ENCODE measurements at regions not wholly inside any gene's neighbourhood (a gene's known extent, or its start where the extent isn't known, plus 50 kb on each side); places are given as distances from the start of the nearest gene placed in this dataset.

- TF ChIP-seq EZH2phosphoT487 (IDR thresholded peaks at IDR 0.05; ENCODE audit: borderline replicate concordance, low read depth): no peak
- no peak for TF ChIP-seq FOXJ3 (CRISPR knock-in tag; IDR thresholded peaks at IDR 0.05)
Measured at GRCh38 chr3:147197739-147198138, 208.6 kb downstream of the ZIC4 start (continued).

GRCh38 chr3:147195887-147196286 lies 210.5 kb downstream of the ZIC4 start:
- ChIA-PET CTCF (no interaction called here), POLR2A (no interaction called here)
- no peak for DNase-seq
- no peaks in the 10 kb centered on the region for H3K79me2 ChIP-seq (ENCODE audit: insufficient read depth)
- no peaks in the 10 kb centered on the region for H3K27me3 ChIP-seq (ENCODE audit: insufficient read depth)
- TF ChIP-seq ZBTB33 (IDR thresholded peaks at IDR 0.05; ENCODE audit: borderline replicate concordance, low read depth): no peak
- no peak for TF ChIP-seq MEF2A (IDR thresholded peaks at IDR 0.05; ENCODE audit: borderline replicate concordance, low read depth)
- TF ChIP-seq RCOR1 (IDR thresholded peaks at IDR 0.05; ENCODE audit: low read length): no peak
- no peak for TF ChIP-seq RFX5 (IDR thresholded peaks at IDR 0.05; ENCODE audit: low read length)
- no peak for TF ChIP-seq FOXJ3 (CRISPR knock-in tag; IDR thresholded peaks at IDR 0.05)
- TF ChIP-seq TEAD4 (IDR thresholded peaks at IDR 0.05; ENCODE audit: borderline replicate concordance, insufficient read depth): no peak
- TF ChIP-seq EZH2phosphoT487 (IDR thresholded peaks at IDR 0.05; ENCODE audit: borderline replicate concordance, low read depth): no peak
- TF ChIP-seq NFIC (IDR thresholded peaks at IDR 0.05; ENCODE audit: borderline replicate concordance): no peak
- TF ChIP-seq NRF1 (IDR thresholded peaks at IDR 0.05; ENCODE audit: low read depth, low read length): no peak
- H2AFZ ChIP-seq (ENCODE audit: low read depth): no peak overlapping the region
- no peak overlapping the region for H3K4me3 ChIP-seq (ENCODE audit: low read depth in 2 of 2, low read length in 1 of 2)
- H3F3A ChIP-seq (replicated peaks; ENCODE audit: insufficient read depth): no peaks in the 10 kb centered on the region
- no peaks in the 10 kb centered on the region for H3K9me2 ChIP-seq
- H3K36me3 ChIP-seq (replicated peaks in 1 of 2; ENCODE audit: control insufficient read depth in 1 of 2, insufficient read depth in 2 of 2, low read length in 1 of 2): no peaks in the 10 kb centered on the region
- H3K4me1 ChIP-seq (ENCODE audit: control insufficient read depth in 1 of 2, insufficient read depth in 2 of 2, low read depth in 1 of 2, low read length in 1 of 2): no peaks in the 10 kb centered on the region
- H3K9ac ChIP-seq: no peak overlapping the region
- H3K9me3 ChIP-seq: no peaks in the 10 kb centered on the region
- no peaks in the 10 kb centered on the region for H4K20me1 ChIP-seq (ENCODE audit: insufficient read depth)
- H3K27ac ChIP-seq (ENCODE audit: low read depth in 2 of 2, low read length in 1 of 2): no peak overlapping the region
- no peak overlapping the region for H3K4me2 ChIP-seq

GRCh38 chr3:147191795-147192385 lies 214.5 kb downstream of the ZIC4 start:
- Histone ChIP-seq H3K9me2 (no peaks in the 10 kb centered on the region), H3K36me3 (replicated peaks in 1 of 2; ENCODE audit: control insufficient read depth in 1 of 2, insufficient read depth in 2 of 2, low read length in 1 of 2) (no peaks in the 10 kb centered on the region), H3K9me3 (no peaks in the 10 kb centered on the region), H4K20me1 (ENCODE audit: insufficient read depth) (no peaks in the 10 kb centered on the region), H3K4me1 (ENCODE audit: control insufficient read depth in 1 of 2, insufficient read depth in 2 of 2, low read depth in 1 of 2, low read length in 1 of 2) (no peaks in the 10 kb centered on the region), H3F3A (replicated peaks; ENCODE audit: insufficient read depth) (no peaks in the 10 kb centered on the region), H3K27ac (ENCODE audit: low read depth in 2 of 2, low read length in 1 of 2) (no peak overlapping the region), H2AFZ (ENCODE audit: low read depth) (no peak overlapping the region), H3K4me3 (ENCODE audit: low read depth in 2 of 2, low read length in 1 of 2) (no peak overlapping the region), H3K79me2 (ENCODE audit: insufficient read depth) (no peaks in the 10 kb centered on the region), H3K9ac (no peak overlapping the region), H3K27me3 (ENCODE audit: insufficient read depth) (no peaks in the 10 kb centered on the region), H3K4me2 (no peak overlapping the region)
- ChIA-PET CTCF (interaction anchor here (0.6 to 2.4 kb wide), 25 partner anchors 9 to 909 kb away, joined by 3 to 18 read pairs (median 3); no protein-coding TSS in a partner anchor), POLR2A (no interaction called here)
- DNase-seq: peak; percentile 7
- WGBS (ENCODE audit: low lambda C conversion rate): 21% methylated on average over 2 of the region's 2 CpGs
- TF ChIP-seq PBX3 (IDR thresholded peaks at IDR 0.05) (no peak), GABPA (IDR thresholded peaks at IDR 0.05; ENCODE audit: low read depth) (no peak), SIN3A (IDR thresholded peaks at IDR 0.05; ENCODE audit: borderline replicate concordance, low read depth, low read length) (no peak), RAD21 (IDR thresholded peaks at IDR 0.05; ENCODE audit: low read length) (peak; percentile 64), ELF1 (IDR thresholded peaks at IDR 0.05) (no peak), SMC3 (IDR thresholded peaks at IDR 0.05; ENCODE audit: low read depth, low read length) (peak; percentile 70), MAX (IDR thresholded peaks at IDR 0.05; ENCODE audit: low read depth) (no peak), FOXJ3 (CRISPR knock-in tag; IDR thresholded peaks at IDR 0.05) (no peak), CTCF (IDR thresholded peaks at IDR 0.05) (peak; percentile 85)

Data from SK-N-SH (cell line).